DOHH2 (cell line): ENCODE measurements at regions not wholly inside any gene's neighbourhood (a gene's known extent, or its start where the extent isn't known, plus 50 kb on each side); places are given as distances from the start of the nearest gene placed in this dataset.

ENCODE experiments used
- H3F3A ChIP-seq: fragments of 200-600 bp; sonication (generic), shearing (Covaris generic); 2 replicates; pipeline ENCODE4 v1.6.0; 2016; ENCODE audit warnings: antibody characterized with exemption, mild to moderate bottlenecking; ENCODE audit not compliant: control insufficient read depth, insufficient read depth
- H3K27ac ChIP-seq: fragments of 200-600 bp; sonication (generic); 2 replicates; pipeline ENCODE4 v1.5.1; 2014; ENCODE audit warnings: low read depth, mild to moderate bottlenecking, low read length, moderate library complexity
- H3K27me3 ChIP-seq: fragments of 200-600 bp; sonication (generic); 2 replicates; pipeline ENCODE4 v1.6.1; 2014; ENCODE audit warnings: mild to moderate bottlenecking, low read length, mixed read lengths; ENCODE audit not compliant: control insufficient read depth
- H3K36me3 ChIP-seq: fragments of 200-600 bp; sonication (generic); 2 replicates; pipeline ENCODE4 v1.6.1; 2014; ENCODE audit warnings: mild to moderate bottlenecking, low read length, moderate library complexity, mixed read lengths; ENCODE audit not compliant: control insufficient read depth
- H3K4me1 ChIP-seq: fragments of 200-600 bp; sonication (generic); 2 replicates; pipeline ENCODE4 v1.6.1; 2014; ENCODE audit warnings: mild to moderate bottlenecking, low read length, mixed read lengths; ENCODE audit not compliant: control insufficient read depth
- H3K4me2 ChIP-seq: fragments of 200-600 bp; sonication (generic); 2 replicates; pipeline ENCODE4 v1.6.0; 2014; ENCODE audit warnings: mild to moderate bottlenecking, low read length, moderate library complexity
- H3K4me3 ChIP-seq: fragments of 200-600 bp; sonication (generic); 2 replicates; pipeline ENCODE4 v1.5.1; 2014; ENCODE audit warnings: mild to moderate bottlenecking, low read length, mixed read lengths
- H3K79me2 ChIP-seq: fragments of 200-600 bp; sonication (generic); 2 replicates; pipeline ENCODE4 v1.6.1; 2014; ENCODE audit warnings: mild to moderate bottlenecking, low read length, mixed read lengths; ENCODE audit not compliant: control insufficient read depth
- H3K9me2 ChIP-seq: fragments of 200-600 bp; sonication (generic); replicated peaks from 2 replicates; pipeline ENCODE4 v1.6.1; 2014; ENCODE audit warnings: mild to moderate bottlenecking, low read length, mixed read lengths; ENCODE audit not compliant: control insufficient read depth
- H3K9me3 ChIP-seq: fragments of 200-600 bp; sonication (generic); 2 replicates; pipeline ENCODE4 v1.6.1; 2014; ENCODE audit warnings: antibody characterized with exemption, low read length, mixed read lengths; ENCODE audit not compliant: control insufficient read depth, insufficient read depth
- H4K20me1 ChIP-seq: fragments of 200-600 bp; sonication (generic); 2 replicates; pipeline ENCODE4 v1.6.0; 2014; ENCODE audit warnings: low read depth, mild to moderate bottlenecking, antibody characterized with exemption, low read length, moderate library complexity; ENCODE audit not compliant: control insufficient read depth, insufficient read depth
- EZH2phosphoT487 ChIP-seq: fragments of 200-600 bp; sonication (generic); IDR thresholded peaks from 2 replicates; pipeline ENCODE4 v1.6.1; 2017; ENCODE audit warnings: borderline replicate concordance, mild to moderate bottlenecking, antibody characterized with exemption, low read length, moderate library complexity, mixed read lengths
- TF ChIP-seq, protein P1 (sequence below): fragments of 200-600 bp; sonication (generic); IDR thresholded peaks from one replicate; pipeline ENCODE4 v1.5.1; 2014; ENCODE audit warnings: antibody characterized with exemption, mild to moderate bottlenecking, low read depth, low read length; ENCODE audit not compliant: poor library complexity, severe bottlenecking

DNA sequence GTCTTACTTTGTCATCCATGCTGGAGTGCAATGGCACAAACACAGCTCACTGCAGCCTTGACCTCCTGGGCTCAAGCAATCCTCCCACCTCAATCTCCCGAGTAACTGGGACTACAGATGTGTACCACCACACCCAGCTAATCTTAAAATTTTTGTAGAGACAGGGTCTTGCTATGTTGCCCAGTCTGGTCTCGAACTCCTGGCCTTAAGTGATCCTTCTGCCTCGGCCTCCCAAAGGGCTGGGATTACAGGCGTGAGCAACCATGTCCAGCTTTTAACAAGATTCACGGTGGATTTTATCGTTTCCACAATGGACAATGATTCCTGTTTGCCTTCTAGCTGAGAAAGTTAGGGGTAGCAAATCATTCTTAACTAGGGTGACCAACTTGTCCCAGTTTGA is 165.9 kb downstream of the ZNF608 start:
- Histone ChIP-seq H3K4me2 (no peak overlapping the region), H3K27me3 (no peaks in the 10 kb centered on the region), H4K20me1 (no peaks in the 10 kb centered on the region), H3K9me3 (no peaks in the 10 kb centered on the region), H3K27ac (no peak overlapping the region), H3K36me3 (no peaks in the 10 kb centered on the region), H3K9me2 (no peaks in the 10 kb centered on the region), H3K4me1 (peaks cover 27% of the 10 kb centered on the region), H3K4me3 (no peak overlapping the region), H3K79me2 (no peaks in the 10 kb centered on the region), H3F3A (no peaks in the 10 kb centered on the region)
- TF ChIP-seq, protein P1, sequence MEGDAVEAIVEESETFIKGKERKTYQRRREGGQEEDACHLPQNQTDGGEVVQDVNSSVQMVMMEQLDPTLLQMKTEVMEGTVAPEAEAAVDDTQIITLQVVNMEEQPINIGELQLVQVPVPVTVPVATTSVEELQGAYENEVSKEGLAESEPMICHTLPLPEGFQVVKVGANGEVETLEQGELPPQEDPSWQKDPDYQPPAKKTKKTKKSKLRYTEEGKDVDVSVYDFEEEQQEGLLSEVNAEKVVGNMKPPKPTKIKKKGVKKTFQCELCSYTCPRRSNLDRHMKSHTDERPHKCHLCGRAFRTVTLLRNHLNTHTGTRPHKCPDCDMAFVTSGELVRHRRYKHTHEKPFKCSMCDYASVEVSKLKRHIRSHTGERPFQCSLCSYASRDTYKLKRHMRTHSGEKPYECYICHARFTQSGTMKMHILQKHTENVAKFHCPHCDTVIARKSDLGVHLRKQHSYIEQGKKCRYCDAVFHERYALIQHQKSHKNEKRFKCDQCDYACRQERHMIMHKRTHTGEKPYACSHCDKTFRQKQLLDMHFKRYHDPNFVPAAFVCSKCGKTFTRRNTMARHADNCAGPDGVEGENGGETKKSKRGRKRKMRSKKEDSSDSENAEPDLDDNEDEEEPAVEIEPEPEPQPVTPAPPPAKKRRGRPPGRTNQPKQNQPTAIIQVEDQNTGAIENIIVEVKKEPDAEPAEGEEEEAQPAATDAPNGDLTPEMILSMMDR, result no peak
- no peak for TF ChIP-seq EZH2phosphoT487

DNA sequence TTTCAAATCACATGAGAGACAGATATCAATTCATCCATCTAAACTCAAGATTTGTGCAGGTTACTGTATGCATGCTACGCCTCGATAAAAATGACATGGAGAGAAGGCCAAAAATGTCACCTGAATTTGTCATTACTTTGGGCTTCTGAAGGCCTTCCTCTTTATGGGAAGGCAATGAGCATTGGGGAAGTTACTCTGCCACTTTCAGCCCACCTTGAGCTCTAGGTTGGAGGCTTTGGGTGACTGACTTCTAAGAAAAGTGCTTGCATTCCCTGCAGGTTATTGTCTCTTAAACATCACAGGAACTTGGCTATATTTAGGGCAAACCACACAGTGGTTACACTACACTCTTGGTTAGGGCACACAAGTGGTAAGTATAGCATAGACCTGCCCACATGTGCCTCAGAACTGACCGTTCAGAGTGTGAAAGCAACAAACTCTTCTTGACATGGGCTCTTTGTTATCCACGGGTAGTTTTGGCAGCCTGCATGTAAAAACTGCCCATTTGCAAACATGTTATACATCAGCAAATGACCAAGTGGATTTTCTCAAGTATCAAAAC is 169.5 kb downstream of the ZNF608 start:
- H3K27me3 ChIP-seq, result no peaks in the 10 kb centered on the region
- H4K20me1 ChIP-seq, result no peaks in the 10 kb centered on the region
- H3K36me3 ChIP-seq, result no peaks in the 10 kb centered on the region
- H3K9me2 ChIP-seq, result no peaks in the 10 kb centered on the region
- no peak overlapping the region for H3K4me3 ChIP-seq
- TF ChIP-seq, protein P1, result no peak
- no peak for TF ChIP-seq EZH2phosphoT487
- H3K79me2 ChIP-seq, result no peaks in the 10 kb centered on the region
- H3F3A ChIP-seq, result no peaks in the 10 kb centered on the region
- H3K4me1 ChIP-seq, result peaks cover 10% of the 10 kb centered on the region
- H3K27ac ChIP-seq, result no peak overlapping the region
- no peak overlapping the region for H3K4me2 ChIP-seq
- no peaks in the 10 kb centered on the region for H3K9me3 ChIP-seq

DNA sequence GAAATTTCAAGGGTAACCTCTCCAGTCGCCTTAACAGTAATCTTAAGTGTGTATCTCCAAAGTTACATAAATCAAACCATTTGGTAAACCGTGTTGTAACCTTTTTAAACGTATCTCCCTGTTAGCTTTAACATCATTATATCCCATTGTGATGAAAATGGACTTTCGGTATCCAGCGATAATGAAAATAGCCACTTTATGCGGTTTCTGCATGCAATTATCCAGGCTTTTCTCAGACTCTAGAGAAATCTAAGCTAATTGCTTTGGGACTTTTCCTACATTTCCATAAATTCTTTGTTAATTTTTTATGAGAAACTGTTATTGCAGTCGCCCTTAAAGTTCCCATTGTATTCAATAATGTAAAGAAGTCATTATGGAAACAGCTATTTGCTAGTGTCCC is 170.7 kb downstream of the ZNF608 start:
- H3K9me3 ChIP-seq, result no peaks in the 10 kb centered on the region
- no peaks in the 10 kb centered on the region for H3K79me2 ChIP-seq
- no peaks in the 10 kb centered on the region for H3K27me3 ChIP-seq
- no peak overlapping the region for H3K4me3 ChIP-seq
- H3K4me2 ChIP-seq, result no peak overlapping the region
- H3K9me2 ChIP-seq, result no peaks in the 10 kb centered on the region
- no peaks in the 10 kb centered on the region for H3K36me3 ChIP-seq
- H3K27ac ChIP-seq, result no peak overlapping the region
- H3F3A ChIP-seq, result no peaks in the 10 kb centered on the region
- TF ChIP-seq, protein P1, result no peak
- no peak for TF ChIP-seq EZH2phosphoT487
- no peaks in the 10 kb centered on the region for H4K20me1 ChIP-seq
- H3K4me1 ChIP-seq, result peaks cover 10% of the 10 kb centered on the region
